ENCODE measurements at regions not wholly inside any gene's neighbourhood (a gene's known extent, or its start where the extent isn't known, plus 50 kb on each side); places are given as distances from the start of the nearest gene placed in this dataset.

DNA sequence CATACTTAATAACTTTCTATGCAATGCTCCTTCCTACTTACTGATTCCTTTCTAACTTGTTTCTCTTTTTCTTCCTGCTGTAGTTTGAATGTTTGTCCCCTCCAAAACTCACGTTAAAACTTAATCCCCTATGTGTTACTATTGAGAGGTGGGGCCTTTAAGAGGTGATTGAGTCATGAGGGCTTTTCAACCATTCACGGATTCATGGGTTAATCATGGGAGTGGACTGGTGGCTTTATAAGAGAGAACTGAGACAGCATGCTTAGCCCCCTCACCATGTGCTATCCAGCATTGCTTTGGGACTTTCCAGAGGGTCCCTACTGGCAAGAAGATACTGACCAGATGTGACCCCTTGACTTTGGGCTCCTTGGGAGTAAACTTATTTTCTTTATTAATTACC lies 66.0 kb upstream of the TRIM9 start:
- Histone ChIP-seq H3K27me3 (no peaks in the 10 kb centered on the region), H3K4me1 (replicated peaks in 1 of 2) (no peaks in the 10 kb centered on the region), H3K4me3 (no peak overlapping the region), H3K36me3 (replicated peaks in 1 of 2) (no peaks in the 10 kb centered on the region), H3K9me3 (replicated peaks in 1 of 3) (no peaks in the 10 kb centered on the region), H3K27ac (no peak overlapping the region)
- intact Hi-C loops (cut with DNase I) = no loop called here
- TF ChIP-seq, protein P1, sequence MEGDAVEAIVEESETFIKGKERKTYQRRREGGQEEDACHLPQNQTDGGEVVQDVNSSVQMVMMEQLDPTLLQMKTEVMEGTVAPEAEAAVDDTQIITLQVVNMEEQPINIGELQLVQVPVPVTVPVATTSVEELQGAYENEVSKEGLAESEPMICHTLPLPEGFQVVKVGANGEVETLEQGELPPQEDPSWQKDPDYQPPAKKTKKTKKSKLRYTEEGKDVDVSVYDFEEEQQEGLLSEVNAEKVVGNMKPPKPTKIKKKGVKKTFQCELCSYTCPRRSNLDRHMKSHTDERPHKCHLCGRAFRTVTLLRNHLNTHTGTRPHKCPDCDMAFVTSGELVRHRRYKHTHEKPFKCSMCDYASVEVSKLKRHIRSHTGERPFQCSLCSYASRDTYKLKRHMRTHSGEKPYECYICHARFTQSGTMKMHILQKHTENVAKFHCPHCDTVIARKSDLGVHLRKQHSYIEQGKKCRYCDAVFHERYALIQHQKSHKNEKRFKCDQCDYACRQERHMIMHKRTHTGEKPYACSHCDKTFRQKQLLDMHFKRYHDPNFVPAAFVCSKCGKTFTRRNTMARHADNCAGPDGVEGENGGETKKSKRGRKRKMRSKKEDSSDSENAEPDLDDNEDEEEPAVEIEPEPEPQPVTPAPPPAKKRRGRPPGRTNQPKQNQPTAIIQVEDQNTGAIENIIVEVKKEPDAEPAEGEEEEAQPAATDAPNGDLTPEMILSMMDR (IDR thresholded peaks at IDR 0.05) = no peak
- no peak for TF ChIP-seq POLR2A (IDR thresholded peaks at IDR 0.05)
- no peak for DNase-seq
- WGBS, 4 donors = 59 to 83% (median 78%) methylated on average over 2 of the region's 2 CpGs

DNA sequence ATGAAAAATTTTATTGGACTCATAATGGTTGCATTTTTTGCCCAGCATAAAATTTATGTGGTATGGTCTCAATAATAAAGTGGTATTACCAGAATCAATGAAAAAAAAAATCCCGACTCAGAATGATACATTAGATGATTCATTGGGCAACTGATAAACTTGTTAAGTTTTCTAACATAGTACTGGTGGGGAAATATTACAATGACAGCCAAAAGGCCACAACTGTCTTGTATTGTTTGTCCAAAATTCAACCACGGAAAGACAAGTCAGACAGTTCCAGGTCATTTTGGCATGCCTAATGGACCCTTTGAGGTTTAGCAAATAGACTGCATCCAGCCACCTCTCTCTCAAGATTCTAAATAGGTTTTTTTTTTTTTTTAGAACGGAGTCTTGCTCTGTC lies 70.5 kb upstream of the TRIM9 start:
- TF ChIP-seq POLR2A (IDR thresholded peaks at IDR 0.05) = no peak
- TF ChIP-seq, protein P1 (IDR thresholded peaks at IDR 0.05) = no peak
- intact Hi-C loops (cut with DNase I) = no loop called here
- no peaks in the 10 kb centered on the region for H3K27me3 ChIP-seq
- H3K9me3 ChIP-seq (replicated peaks in 1 of 3) = no peaks in the 10 kb centered on the region
- H3K4me1 ChIP-seq (replicated peaks in 1 of 2) = no peaks in the 10 kb centered on the region
- WGBS, 4 donors = 61 to 84% (median 66%) methylated on average over 3 of the region's 3 CpGs
- H3K27ac ChIP-seq = no peak overlapping the region
- no peak overlapping the region for H3K4me3 ChIP-seq
- no peak for DNase-seq
- H3K36me3 ChIP-seq (replicated peaks in 1 of 2) = no peaks in the 10 kb centered on the region

GRCh38 chr14:51167587-51168214 lies 72.3 kb upstream of the TMX1 start:
- TF ChIP-seq, protein P1 (IDR thresholded peaks at IDR 0.05) = no peak
- TF ChIP-seq POLR2A (IDR thresholded peaks at IDR 0.05) = no peak
- no peak for DNase-seq
- intact Hi-C loops (cut with DNase I) = no loop called here
- Histone ChIP-seq H3K27me3 (no peaks in the 10 kb centered on the region), H3K4me3 (no peak overlapping the region), H3K4me1 (replicated peaks in 1 of 2) (no peaks in the 10 kb centered on the region), H3K36me3 (replicated peaks in 1 of 2) (no peaks in the 10 kb centered on the region), H3K27ac (peak overlapping the region in 1 of 5 donors; percentile 37), H3K9me3 (replicated peaks in 1 of 3) (no peaks in the 10 kb centered on the region)

GRCh38 chr14:51168215-51168613 lies 71.8 kb upstream of the TMX1 start:
- WGBS, 4 donors = 38 to 59% (median 53%) methylated on average over 2 of the region's 2 CpGs
- TF ChIP-seq, protein P1 (IDR thresholded peaks at IDR 0.05) = no peak
- no peak for TF ChIP-seq POLR2A (IDR thresholded peaks at IDR 0.05)

More at GRCh38 chr14:51168215-51168613, 71.8 kb upstream of the TMX1 start:
- no peak overlapping the region for H3K4me3 ChIP-seq
- H3K4me1 ChIP-seq (replicated peaks in 1 of 2) = no peaks in the 10 kb centered on the region
- H3K27me3 ChIP-seq = no peaks in the 10 kb centered on the region
- H3K36me3 ChIP-seq (replicated peaks in 1 of 2) = no peaks in the 10 kb centered on the region
- intact Hi-C loops (cut with DNase I) = no loop called here
- no peak for DNase-seq
- H3K9me3 ChIP-seq (replicated peaks in 1 of 3) = no peaks in the 10 kb centered on the region
- peak overlapping the region in 1 of 5 donors; percentile 37 for H3K27ac ChIP-seq

Data from adrenal gland (tissue), 9 donors.